ENCODE measurements at regions not wholly inside any gene's neighbourhood (a gene's known extent, or its start where the extent isn't known, plus 50 kb on each side); places are given as distances from the start of the nearest gene placed in this dataset.
A peak's percentile ranks its signal among the peaks of the same experiment; 100 is the strongest.

- H3K4me3 ChIP-seq (ENCODE audit: low read depth, low read length) = no peak overlapping the region
- DNase-seq (ENCODE audit: low read depth) = no peak
Measured at GRCh38 chr11:70779433-70780245, 381.3 kb downstream of the CTTN start.

- no peak for DNase-seq (ENCODE audit: low read depth)
- no peak overlapping the region for H3K4me3 ChIP-seq (ENCODE audit: low read depth, low read length)
Measured at GRCh38 chr11:70780246-70780535, 381.9 kb downstream of the CTTN start.

- no peak overlapping the region for H3K4me3 ChIP-seq (ENCODE audit: low read depth, low read length)
- no peak for DNase-seq (ENCODE audit: low read depth)
Measured at GRCh38 chr11:70782401-70782913, 384.1 kb downstream of the CTTN start.

GRCh38 chr11:70783356-70783755 lies 385.0 kb downstream of the CTTN start:
- no peak for DNase-seq (ENCODE audit: low read depth)
- H3K4me3 ChIP-seq (ENCODE audit: low read depth, low read length) = no peak overlapping the region

GRCh38 chr11:70783821-70784220 lies 385.5 kb downstream of the CTTN start:
- DNase-seq (ENCODE audit: low read depth) = no peak
- no peak overlapping the region for H3K4me3 ChIP-seq (ENCODE audit: low read depth, low read length)

GRCh38 chr11:70785372-70785771 lies 387.0 kb downstream of the CTTN start:
- no peak for DNase-seq (ENCODE audit: low read depth)

GRCh38 chr11:70786021-70786665 lies 387.8 kb downstream of the CTTN start:
- no peak for DNase-seq (ENCODE audit: low read depth)

More at GRCh38 chr11:70785372-70785771, 387.0 kb downstream of the CTTN start:
- H3K4me3 ChIP-seq (ENCODE audit: low read depth, low read length) = no peak overlapping the region

GRCh38 chr11:70788248-70789022 lies 390.1 kb downstream of the CTTN start:
- no peak overlapping the region for H3K4me3 ChIP-seq (ENCODE audit: low read depth, low read length)
- DNase-seq (ENCODE audit: low read depth) = peak; percentile 23

More at GRCh38 chr11:70786021-70786665, 387.8 kb downstream of the CTTN start:
- H3K4me3 ChIP-seq (ENCODE audit: low read depth, low read length) = no peak overlapping the region

GRCh38 chr11:70790671-70791300 lies 392.5 kb downstream of the CTTN start:
- DNase-seq (ENCODE audit: low read depth) = no peak
- H3K4me3 ChIP-seq (ENCODE audit: low read depth, low read length) = no peak overlapping the region

- DNase-seq (ENCODE audit: low read depth) = no peak
- no peak overlapping the region for H3K4me3 ChIP-seq (ENCODE audit: low read depth, low read length)
Measured at GRCh38 chr11:70796648-70797227, 398.4 kb downstream of the CTTN start.

GRCh38 chr11:70798296-70798695 lies 400.0 kb downstream of the CTTN start:
- no peak for DNase-seq (ENCODE audit: low read depth)
- H3K4me3 ChIP-seq (ENCODE audit: low read depth, low read length) = no peak overlapping the region

GRCh38 chr11:70799386-70799785 lies 401.1 kb downstream of the CTTN start:
- no peak for DNase-seq (ENCODE audit: low read depth)
- H3K4me3 ChIP-seq (ENCODE audit: low read depth, low read length) = no peak overlapping the region

GRCh38 chr11:70802185-70802584 lies 403.9 kb downstream of the CTTN start:
- H3K4me3 ChIP-seq (ENCODE audit: low read depth, low read length) = no peak overlapping the region
- no peak for DNase-seq (ENCODE audit: low read depth)

GRCh38 chr11:70804139-70804837 lies 406.0 kb downstream of the CTTN start:
- no peak for DNase-seq (ENCODE audit: low read depth)
- H3K4me3 ChIP-seq (ENCODE audit: low read depth, low read length) = no peak overlapping the region

GRCh38 chr11:70805243-70805642 lies 406.9 kb downstream of the CTTN start:
- no peak overlapping the region for H3K4me3 ChIP-seq (ENCODE audit: low read depth, low read length)
- DNase-seq (ENCODE audit: low read depth) = no peak

GRCh38 chr11:70805971-70806370 lies 407.6 kb downstream of the CTTN start:
- no peak overlapping the region for H3K4me3 ChIP-seq (ENCODE audit: low read depth, low read length)
- no peak for DNase-seq (ENCODE audit: low read depth)

GRCh38 chr11:70806461-70807194 lies 408.3 kb downstream of the CTTN start:
- no peak overlapping the region for H3K4me3 ChIP-seq (ENCODE audit: low read depth, low read length)
- no peak for DNase-seq (ENCODE audit: low read depth)

- no peak overlapping the region for H3K4me3 ChIP-seq (ENCODE audit: low read depth, low read length)
- DNase-seq (ENCODE audit: low read depth) = no peak
Measured at GRCh38 chr11:70807195-70807543, 408.8 kb downstream of the CTTN start.
